EL (cell line): ENCODE measurements at regions not wholly inside any gene's neighbourhood (a gene's known extent, or its start where the extent isn't known, plus 50 kb on each side); places are given as distances from the start of the nearest gene placed in this dataset.
A peak's percentile ranks its signal among the peaks of the same experiment; 100 is the strongest.

ENCODE experiments used
- DNase-seq: peaks from one replicate; pipeline ENCODE4 v3.0.0-alpha.2; 2016

DNA sequence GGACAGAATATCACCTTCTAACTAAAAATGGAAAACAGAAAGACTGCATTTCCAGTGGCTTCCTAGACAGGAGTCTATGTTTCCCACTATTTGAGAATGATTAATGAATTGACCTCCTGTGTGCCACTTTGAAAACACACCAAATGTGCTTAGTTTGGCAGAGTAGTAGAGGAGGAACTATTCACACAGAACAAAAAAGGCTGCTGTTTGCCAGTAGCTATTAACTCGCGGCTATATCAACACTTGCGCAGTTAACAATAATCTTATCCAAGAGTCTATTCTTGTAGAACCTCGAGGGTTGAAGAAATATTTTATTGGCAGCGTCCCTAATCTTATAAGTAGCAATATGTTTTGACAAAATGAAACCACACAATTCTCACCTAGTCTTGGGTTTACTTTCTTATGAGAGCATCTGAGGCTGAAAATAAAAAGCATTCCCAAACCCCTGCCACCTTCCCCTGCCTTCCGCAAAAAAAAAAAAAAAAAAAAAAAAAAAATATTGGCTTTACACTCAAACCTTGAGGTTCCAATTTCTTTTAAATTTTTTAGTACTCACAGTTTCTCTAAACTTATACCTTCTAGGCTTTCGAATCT lies 127.3 kb upstream of the FLRT2 start:
- DNase-seq, result no peak

DNA sequence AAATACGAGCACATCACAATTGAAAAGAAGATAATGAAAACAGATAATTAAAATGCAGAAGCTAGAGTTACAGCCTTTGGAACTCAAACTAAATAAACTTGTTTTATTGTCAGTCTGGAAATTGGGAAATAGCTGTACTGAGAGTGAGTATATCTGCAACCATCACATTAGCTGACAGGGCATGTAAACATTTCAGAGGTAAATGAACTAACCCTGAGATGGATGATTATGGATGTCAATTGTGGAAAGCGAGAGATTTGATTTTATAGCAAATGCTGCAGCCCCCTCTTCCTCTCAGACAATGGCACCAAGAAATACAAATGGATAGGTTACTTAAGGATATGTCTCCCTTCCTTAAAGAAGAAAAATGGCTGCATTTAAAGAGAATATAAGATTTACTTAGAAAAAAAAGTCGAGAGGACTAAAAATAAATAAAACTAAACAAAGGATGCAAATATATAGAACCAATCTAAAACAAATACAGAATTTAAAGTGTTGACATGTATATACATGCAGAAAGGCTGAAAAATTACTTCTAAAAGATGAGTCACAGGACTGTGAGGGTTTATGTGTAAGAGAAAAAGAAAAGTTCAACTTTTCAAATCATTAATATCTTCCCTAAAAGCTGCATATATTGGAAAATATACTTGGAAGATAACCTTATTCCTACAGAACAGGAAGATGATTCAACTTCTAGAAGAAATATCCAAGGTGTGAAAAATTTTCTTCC lies 120.3 kb upstream of the FLRT2 start:
- DNase-seq, result no peak

DNA sequence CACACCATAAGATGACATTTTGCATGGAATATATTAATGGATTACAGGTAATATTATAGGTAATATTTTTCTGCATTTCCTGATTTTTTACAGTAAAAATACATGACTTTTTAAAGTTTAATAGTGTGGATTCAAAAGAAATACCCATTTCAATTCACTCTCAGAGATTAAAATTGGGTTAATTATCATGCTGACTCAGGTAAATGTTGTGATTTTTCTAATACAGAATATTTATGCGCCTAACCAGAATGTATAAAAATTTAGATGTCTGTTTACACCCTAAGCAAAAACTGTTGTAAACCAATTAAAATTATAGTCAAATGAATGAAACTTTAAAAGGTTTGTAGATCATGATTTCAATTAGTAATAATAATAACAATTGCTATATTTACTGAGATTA lies 117.2 kb upstream of the FLRT2 start:
- DNase-seq, result no peak

DNA sequence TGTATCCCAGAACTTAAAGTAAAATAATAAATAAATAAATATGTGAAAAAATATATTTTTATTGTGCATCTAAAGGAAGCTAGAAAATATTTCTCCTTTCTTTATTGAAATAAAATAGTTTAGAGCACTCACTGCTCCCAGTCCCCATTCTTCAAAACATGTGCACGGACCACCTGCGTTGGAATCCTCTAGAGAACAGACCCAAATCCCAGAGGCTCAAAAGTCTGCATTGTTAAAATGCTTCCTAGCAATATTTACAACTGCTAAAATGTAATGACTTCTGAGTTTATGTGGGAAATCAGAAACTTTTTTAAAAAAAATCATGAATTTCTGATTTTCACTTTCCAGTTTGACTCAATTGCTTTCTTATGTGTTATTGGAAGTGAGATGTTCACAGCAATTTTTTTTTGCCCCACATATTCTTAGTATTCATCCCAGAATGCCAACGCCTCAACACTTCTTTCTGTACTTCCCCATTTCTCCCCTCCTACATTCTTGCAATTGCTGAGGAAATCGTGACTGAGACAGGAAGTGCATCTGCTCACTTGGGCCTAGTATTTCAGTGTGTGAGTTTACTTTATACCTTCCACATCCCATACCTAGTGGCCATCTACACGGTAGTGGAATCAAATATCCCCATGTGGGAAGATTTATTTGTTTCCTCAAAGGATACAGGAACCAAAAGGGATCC lies 116.0 kb upstream of the FLRT2 start:
- DNase-seq, result peak; percentile 45

DNA sequence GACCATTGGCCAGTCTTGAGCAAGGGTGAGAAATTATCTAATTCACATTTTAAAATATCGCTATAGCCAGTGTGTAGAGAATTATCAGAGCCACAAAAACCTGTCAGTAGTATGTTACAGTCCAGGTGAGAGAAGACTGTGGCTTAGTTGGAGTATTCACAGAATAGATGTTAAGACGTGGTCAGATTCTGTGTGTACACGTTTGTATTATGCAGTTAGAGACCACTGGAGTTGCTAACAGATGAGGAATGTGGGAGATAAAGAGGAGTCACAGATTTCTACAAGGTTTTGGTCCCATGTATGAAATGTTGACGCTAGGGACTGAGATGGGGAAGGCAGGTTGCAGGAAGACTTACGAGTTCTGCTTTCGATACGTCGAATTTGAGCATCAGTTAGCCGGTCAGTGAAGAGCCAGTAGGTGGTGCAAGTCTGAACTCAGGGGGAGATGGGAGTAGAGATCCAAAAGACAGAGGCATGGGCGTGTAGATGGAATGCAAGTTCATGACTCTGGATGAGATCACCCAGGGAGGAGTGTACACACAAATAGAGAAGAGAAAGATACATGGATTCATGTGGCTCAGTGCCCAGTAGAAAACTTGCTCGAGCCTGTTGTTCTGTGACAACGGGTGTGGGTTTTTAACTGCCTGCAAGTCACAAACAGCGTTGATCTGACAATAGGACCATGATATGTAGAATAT lies 114.8 kb upstream of the FLRT2 start:
- peak; percentile 97 for DNase-seq

DNA sequence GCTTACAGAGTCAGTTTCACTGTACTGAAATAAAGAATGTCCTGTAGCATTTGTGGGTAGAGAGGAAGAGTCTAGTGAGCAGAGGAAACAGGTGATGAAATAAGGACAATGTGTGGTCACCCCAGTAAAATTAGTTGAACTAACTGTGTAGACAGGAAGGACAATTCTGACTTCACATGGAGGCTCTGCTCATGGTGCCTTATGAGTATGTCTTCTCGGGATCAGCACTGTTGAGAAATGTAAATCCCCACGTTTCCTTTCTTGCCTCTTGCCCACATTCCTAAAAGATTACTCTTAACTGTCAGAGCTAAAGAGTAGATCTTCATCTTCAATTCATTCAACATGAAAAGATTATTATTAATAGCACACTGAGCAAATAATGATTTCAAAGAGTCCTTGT lies 113.2 kb upstream of the FLRT2 start:
- peak; percentile 88 for DNase-seq

DNA sequence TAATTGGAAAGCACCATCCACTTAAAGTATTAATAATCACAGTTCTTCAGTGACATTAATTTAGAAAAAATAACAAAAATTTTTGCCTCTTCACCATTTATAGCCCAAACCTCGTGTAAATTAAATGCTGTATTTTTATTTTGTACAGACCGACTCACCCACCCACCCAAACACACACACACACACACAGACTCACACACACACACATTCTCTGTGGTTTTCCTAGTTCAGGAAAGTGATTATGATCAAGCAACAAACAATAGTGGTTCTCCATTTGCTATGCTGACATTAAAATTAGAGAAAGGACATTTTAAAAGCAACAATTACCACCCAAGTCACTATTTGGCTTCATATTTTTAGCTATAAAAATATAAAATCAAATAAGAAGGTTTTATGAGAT lies 112.5 kb upstream of the FLRT2 start:
- DNase-seq, result no peak

DNA sequence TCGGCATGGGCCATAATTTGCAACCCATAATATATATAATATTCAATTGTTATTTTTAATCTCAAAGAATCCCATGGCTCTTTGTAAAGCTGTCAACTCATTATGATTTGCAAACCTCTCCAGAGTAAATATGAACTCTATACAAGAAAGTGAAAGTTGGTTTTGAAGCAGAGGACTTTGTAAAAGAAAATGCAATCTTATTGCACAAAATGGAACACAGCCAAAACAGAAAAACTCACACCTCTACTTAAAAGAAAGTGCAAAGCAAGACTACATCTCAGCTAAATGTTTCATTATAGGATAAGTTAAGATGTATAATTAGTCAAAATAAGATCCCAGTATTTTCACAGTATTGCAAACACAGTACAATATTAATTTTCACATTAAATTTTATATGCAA lies 111.2 kb upstream of the FLRT2 start:
- DNase-seq, result no peak

DNA sequence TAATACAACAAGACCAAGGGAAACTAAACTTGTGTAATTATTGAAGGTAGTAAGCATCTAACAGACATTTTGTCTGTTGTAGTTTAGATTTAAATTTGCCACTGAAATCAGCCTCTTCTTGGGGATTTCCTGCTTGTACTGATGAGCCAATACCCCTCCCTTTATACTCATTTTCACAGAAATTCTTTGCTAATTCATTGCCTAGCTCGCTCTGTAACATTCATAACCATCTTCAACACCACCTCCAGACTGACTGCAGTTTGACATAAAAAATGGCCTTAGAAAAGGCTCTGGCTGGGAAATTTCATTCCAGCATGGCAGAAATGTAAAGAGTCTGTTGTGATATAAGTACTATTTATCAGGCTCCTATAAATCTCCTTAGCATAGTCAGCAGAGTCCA lies 109.7 kb upstream of the FLRT2 start:
- no peak for DNase-seq

DNA sequence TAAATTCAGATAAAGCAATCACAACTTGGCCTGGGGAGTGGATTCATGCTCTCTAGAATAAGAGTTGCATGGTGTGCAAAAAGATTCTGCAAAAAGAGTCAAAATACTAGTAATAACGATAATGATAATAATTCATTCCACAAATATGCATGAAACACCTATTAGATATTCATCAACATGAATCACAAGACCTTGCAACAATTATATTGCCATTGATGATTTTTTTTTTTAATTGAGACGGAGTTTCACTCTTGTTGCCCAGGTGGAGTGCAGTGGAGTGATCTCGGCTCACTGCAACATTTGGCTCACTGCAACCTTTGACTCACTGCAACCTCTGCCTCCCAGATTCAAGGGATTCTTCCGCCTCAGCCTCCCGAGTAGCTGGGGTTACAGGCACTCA lies 109.2 kb upstream of the FLRT2 start:
- no peak for DNase-seq

DNA sequence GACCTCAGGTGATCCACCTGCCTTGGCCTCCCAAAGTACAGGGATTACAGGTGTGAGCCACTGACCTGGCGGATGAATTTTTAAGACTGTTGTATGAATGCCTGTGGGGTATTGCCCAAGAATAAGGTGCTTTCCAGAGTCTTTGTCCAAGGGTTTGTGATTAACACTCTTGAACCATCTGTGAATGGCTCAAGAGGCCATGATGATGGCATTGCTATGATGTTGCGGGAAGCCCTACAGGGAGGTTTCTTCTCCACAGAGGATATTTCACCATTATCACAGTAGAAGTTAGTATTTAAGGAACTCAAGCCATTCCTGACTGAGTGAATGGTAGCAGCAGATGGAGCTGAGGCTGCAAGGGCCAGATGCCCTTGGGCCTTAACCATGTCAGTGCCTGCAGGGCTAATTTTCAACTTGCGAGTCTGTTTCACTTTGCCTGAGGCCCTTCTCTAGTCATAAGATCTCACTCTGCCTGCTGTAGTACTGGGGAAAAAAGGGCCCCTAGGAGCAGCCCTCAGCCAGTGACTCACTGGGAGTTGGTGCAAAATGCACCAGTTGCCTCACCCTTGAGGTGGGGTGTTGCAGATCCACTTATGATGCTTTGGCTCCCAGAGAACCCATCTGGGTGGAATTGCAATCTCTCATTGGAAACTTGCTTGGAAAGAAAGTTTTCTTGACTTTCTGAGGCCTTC lies 108.6 kb upstream of the FLRT2 start:
- DNase-seq, result peak; percentile 87

DNA sequence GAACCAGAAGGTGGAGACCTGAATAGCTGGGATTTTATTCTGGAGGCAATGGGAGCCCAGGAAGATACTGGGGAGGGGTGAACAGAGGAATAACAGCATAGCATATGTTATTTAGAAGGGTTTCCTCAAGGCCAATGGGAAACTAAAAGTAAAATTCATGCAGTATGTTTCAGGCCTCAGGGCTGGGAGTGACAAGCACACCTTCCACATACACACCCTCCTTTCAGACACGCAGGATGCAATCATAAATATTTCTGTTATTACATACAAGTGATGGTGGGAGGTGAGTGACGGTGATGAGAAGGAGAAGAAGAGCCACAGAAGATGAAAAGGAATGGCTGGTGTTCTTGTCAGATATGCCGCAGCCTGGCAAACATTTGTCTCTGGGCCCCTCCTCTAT lies 106.1 kb upstream of the FLRT2 start:
- no peak for DNase-seq

DNA sequence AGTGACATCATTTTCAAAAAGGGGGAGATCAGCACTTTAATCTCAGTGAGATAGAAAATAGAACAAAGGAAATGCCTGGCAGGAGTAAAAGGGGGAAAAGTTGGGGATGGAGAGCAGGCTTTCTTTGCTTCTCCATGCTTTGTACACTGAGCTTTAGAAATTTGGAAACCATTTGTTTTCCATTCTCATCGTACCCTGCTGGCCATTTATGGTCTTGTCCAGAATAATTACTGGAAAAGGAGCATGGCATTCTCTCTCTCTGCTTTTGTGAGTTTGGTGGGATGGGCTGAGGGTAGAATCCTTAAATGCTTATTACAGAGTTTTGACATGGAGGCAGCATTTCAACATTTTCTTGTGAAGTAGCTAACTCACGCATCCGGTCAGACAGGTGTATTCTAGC lies 104.4 kb upstream of the FLRT2 start:
- no peak for DNase-seq

DNA sequence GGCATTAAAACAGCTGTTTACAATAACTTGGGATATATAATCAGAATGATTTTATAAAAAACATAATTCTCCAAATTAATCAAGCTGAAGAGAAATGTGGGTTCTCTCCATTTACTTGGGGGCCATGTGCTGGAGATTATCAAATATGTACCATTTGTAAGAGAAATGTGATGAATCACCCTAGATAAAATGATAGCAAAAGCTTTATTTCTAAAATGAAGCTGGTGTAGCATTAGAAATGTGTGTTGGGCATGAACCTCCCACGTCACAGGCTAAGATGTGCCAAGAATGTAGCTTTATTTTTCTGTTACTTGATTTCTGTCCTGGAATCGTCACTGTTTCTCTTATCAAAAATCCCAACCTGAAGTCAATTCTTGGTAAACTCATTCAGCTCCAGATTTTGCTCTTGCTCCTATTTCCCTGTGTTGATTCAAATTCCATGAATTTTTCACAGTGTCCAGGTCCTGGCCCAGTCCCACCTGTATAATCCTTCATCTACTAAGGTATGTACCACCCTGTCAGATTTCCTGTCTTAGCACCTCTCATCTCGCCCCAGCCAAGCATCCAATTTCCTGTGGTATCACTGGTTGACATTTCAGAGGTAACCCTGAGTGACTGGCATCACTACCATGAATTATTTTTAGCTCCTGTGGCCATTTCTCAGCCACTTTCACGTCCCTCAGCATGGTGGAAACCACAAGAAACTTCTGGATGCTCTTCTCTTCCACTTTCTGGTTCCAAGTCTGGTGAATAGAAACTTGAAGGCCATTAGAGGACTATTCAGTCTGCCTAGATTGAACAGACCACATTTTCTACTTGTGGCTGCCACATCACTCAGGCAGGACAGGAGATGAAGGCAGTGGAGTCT lies 103.6 kb upstream of the FLRT2 start:
- DNase-seq, result no peak

DNA sequence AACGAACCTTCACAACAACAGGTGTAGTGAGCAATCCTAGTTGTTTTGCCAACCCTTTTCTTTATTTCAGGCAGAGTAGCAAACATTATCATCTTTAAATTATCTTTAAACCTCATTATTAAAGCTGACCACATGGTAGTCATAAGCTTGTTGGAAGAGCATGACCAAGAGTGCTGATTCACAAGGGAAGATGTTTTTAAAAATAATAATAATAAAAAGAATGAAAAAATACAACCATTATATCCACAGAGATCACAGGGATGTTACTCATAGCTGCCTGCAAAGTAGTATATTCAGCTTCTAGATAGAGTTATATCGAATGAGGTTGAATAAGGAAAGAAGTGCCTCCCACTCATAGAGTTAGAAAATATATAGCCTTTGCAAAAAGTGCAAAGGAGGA lies 101.0 kb upstream of the FLRT2 start:
- no peak for DNase-seq

DNA sequence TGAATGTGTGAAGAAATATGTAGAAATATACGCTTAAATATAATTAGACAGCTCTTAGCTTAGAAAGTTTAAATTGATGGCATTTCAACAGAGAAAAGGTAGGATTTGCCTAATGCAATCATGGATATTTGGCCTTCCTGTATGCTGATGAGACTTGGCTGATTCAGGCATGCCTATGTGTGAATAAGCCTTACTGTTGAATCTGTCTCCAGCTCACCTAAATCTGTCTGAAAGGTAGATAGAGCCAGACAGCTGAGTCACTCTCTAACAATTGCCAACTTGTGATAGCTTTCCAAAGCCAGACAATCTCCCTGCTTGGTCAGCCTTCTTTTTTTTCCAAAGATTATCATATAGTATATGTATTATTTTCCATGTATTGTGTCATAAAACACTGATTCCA lies 92.8 kb upstream of the FLRT2 start:
- peak; percentile 31 for DNase-seq

DNA sequence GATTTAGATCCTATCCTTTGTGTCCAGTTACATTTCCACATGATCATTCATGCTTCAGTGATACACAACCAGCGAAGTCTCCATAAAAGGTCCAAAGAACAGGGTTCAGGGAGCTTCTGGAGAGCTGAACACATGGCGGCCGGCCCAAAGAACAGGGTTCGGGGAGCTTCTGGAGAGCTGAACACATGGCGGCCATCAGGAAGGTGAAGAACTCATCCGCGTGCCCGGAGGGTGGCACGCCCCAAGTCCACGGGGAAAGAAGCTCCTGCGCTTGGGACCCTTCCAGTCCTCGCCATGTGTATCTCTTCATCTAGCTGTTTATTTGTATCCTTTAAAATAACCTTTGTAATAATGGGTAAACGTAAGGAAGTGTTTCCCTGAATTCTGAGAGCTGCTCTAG lies 91.9 kb upstream of the FLRT2 start:
- no peak for DNase-seq

DNA sequence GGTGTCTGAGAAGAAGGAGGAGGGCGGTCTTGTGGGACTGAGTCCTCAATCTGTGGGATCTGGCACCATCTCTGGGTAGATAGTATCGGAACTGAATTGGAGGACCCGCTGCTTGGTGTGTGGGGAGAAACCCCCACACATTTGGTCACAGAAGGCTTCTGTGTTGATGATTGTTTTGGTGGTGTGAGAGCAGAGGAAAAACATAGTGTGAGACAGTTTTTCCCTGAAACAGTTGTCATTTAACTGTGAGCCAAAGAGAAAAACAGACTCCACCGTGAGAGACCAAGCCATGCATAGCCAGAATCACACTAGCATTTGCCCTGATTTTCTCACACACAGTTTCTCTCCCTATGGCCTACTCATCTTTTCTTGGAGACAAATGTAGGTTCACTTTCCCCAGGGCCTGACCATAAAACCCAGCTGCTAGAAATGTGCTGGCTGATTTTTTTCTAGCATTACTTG lies 91.4 kb upstream of the FLRT2 start:
- no peak for DNase-seq

DNA sequence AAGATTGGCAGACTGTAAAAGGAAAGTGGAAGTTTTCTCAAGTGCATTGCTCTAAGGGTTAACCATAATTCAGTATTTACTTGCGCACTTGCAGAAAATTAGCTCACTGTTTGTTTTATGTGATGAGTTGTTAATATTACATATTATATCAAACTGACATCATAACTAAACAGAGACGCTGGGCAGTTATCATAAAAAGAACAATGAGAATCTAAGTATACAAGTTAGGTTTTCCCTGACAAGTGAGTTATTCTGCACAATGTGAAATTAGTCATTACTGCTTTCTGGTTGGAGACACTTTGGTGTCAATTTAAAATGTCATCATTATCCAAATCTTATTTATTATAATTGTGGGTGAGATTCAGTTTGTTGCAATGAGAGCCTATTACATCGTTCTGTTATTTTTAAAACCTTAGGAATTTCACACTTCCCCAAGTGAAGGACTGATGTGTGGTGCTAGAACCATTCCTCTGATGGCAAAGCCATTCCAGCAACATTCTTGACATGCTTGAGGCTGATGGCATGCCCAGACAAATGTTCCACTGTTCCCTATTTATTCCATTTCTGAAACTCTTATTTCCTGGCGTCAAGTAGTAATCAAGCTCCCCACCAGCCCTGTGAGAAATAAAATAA lies 90.1 kb upstream of the FLRT2 start:
- DNase-seq, result peak; percentile 75

DNA sequence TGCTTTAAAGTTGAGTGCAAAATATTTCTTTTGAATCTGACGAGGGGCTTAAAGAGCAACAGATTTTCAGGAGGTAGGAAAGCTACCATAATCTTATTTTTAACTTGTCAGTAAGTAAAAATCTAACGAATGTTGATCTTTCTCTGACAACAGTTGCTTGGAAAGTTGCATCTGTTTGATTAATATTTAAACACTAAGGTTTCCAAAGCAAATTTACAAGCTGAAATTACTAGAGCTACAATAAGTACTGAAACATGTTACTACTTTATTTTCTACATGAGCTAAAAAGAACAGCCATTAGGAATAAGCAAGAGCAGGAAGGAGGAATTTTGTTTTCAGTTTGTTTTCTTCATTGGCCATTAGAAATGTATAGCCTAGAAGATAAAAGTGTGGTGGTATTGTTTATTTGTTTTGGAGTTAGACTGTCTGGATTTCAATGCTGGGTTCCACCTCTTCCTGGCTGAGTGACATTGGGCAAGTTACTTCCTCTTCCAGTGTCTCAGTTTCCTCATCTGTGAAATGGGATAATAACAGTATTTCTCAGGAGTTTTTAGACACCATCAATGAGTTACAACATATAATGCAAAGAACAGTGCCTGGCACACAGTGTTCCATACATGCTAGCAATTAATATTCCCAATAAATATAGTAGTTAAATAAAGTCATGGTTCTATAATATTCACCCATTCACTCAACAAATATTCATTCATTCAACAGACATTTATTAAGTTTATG lies 87.9 kb upstream of the FLRT2 start:
- DNase-seq, result no peak

DNA sequence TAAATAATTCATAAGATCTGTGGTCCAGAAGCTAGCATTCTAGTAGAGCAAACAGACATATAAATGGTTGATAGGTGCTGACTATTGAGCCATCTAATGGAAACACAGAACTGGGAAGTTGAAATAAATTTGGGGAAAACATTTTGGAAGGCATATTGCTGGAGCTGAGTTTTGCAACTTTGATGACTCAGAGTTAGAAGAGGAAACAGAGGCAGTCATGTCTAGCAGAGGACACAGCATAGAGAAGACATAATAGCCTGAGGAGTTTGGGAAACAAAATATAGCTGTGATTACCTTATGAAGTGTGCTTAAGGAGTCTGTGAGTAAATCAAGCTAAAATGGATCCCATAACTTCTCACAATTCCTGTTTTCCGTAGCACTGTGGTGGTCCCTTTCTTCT lies 86.9 kb upstream of the FLRT2 start:
- DNase-seq, result peak; percentile 11
